ENCODE measurements at regions not wholly inside any gene's neighbourhood (a gene's known extent, or its start where the extent isn't known, plus 50 kb on each side); places are given as distances from the start of the nearest gene placed in this dataset.

GRCh38 chr12:90173499-90174197 is 465.0 kb upstream of the ATP2B1 start:
- Histone ChIP-seq H3K4me3 (ENCODE audit: low read length) (no peak overlapping the region), H3K9me3 (ENCODE audit: control insufficient read depth, insufficient read depth, low read length) (no peaks in the 10 kb centered on the region), H3K4me2 (ENCODE audit: low read length) (no peak overlapping the region), H3K79me2 (ENCODE audit: control insufficient read depth, low read length) (no peaks in the 10 kb centered on the region), H3K27ac (ENCODE audit: low read depth, low read length) (no peak overlapping the region), H3F3A (ENCODE audit: control insufficient read depth, insufficient read depth) (no peaks in the 10 kb centered on the region), H3K9me2 (replicated peaks; ENCODE audit: control insufficient read depth, low read length) (no peaks in the 10 kb centered on the region), H4K20me1 (ENCODE audit: control insufficient read depth, insufficient read depth, low read depth, low read length) (no peaks in the 10 kb centered on the region), H3K4me1 (ENCODE audit: control insufficient read depth, low read length) (no peaks in the 10 kb centered on the region), H3K27me3 (ENCODE audit: control insufficient read depth, low read length) (no peaks in the 10 kb centered on the region), H3K36me3 (ENCODE audit: control insufficient read depth, low read length) (no peaks in the 10 kb centered on the region)
- no peak for TF ChIP-seq CTCF (IDR thresholded peaks at IDR 0.05; ENCODE audit: low read depth, low read length, poor library complexity, severe bottlenecking)

GRCh38 chr12:90172524-90172923 is 463.9 kb upstream of the ATP2B1 start:
- TF ChIP-seq CTCF (IDR thresholded peaks at IDR 0.05; ENCODE audit: low read depth, low read length, poor library complexity, severe bottlenecking) (no peak), EZH2phosphoT487 (IDR thresholded peaks at IDR 0.05; ENCODE audit: borderline replicate concordance, low read length) (no peak)
- H3K79me2 ChIP-seq (ENCODE audit: control insufficient read depth, low read length): no peaks in the 10 kb centered on the region
- H3K4me2 ChIP-seq (ENCODE audit: low read length): no peak overlapping the region
- no peaks in the 10 kb centered on the region for H3F3A ChIP-seq (ENCODE audit: control insufficient read depth, insufficient read depth)
- H3K36me3 ChIP-seq (ENCODE audit: control insufficient read depth, low read length): no peaks in the 10 kb centered on the region
- H3K9me3 ChIP-seq (ENCODE audit: control insufficient read depth, insufficient read depth, low read length): no peaks in the 10 kb centered on the region
- H3K4me1 ChIP-seq (ENCODE audit: control insufficient read depth, low read length): no peaks in the 10 kb centered on the region
- no peaks in the 10 kb centered on the region for H3K9me2 ChIP-seq (replicated peaks; ENCODE audit: control insufficient read depth, low read length)
- no peaks in the 10 kb centered on the region for H4K20me1 ChIP-seq (ENCODE audit: control insufficient read depth, insufficient read depth, low read depth, low read length)
- H3K27ac ChIP-seq (ENCODE audit: low read depth, low read length): no peak overlapping the region
- no peak overlapping the region for H3K4me3 ChIP-seq (ENCODE audit: low read length)
- no peaks in the 10 kb centered on the region for H3K27me3 ChIP-seq (ENCODE audit: control insufficient read depth, low read length)

- no peaks in the 10 kb centered on the region for H3K9me3 ChIP-seq (ENCODE audit: control insufficient read depth, insufficient read depth, low read length)
- no peak overlapping the region for H3K4me3 ChIP-seq (ENCODE audit: low read length)
- no peak overlapping the region for H3K27ac ChIP-seq (ENCODE audit: low read depth, low read length)
- H3K4me1 ChIP-seq (ENCODE audit: control insufficient read depth, low read length): no peaks in the 10 kb centered on the region
- no peak overlapping the region for H3K4me2 ChIP-seq (ENCODE audit: low read length)
- no peaks in the 10 kb centered on the region for H3K36me3 ChIP-seq (ENCODE audit: control insufficient read depth, low read length)
- no peaks in the 10 kb centered on the region for H4K20me1 ChIP-seq (ENCODE audit: control insufficient read depth, insufficient read depth, low read depth, low read length)
- TF ChIP-seq CTCF (IDR thresholded peaks at IDR 0.05; ENCODE audit: low read depth, low read length, poor library complexity, severe bottlenecking) (no peak), EZH2phosphoT487 (IDR thresholded peaks at IDR 0.05; ENCODE audit: borderline replicate concordance, low read length) (no peak)
- no peaks in the 10 kb centered on the region for H3K9me2 ChIP-seq (replicated peaks; ENCODE audit: control insufficient read depth, low read length)
- H3F3A ChIP-seq (ENCODE audit: control insufficient read depth, insufficient read depth): no peaks in the 10 kb centered on the region
- H3K79me2 ChIP-seq (ENCODE audit: control insufficient read depth, low read length): no peaks in the 10 kb centered on the region
- H3K27me3 ChIP-seq (ENCODE audit: control insufficient read depth, low read length): no peaks in the 10 kb centered on the region
Measured at GRCh38 chr12:90170740-90171139, 462.1 kb upstream of the ATP2B1 start.
